Activated naive CD4-positive, alpha-beta T cell treated with anti-CD3 and anti-CD28 coated beads, Interleukin-2, amount 10 ng/mL, durations not matched to agents 7 days and 5 days (primary cell): ENCODE measurements at regions not wholly inside any gene's neighbourhood (a gene's known extent, or its start where the extent isn't known, plus 50 kb on each side); places are given as distances from the start of the nearest gene placed in this dataset.
"Not testable (repeated sequence)": the region's sequence is repeated elsewhere in the genome, so short reads cannot be mapped to it uniquely, and the experiment has no call there.

ENCODE experiments used
- CTCF ChIA-PET: fragments of 350-600 bp; sonication (Branson Sonifier 250); formaldehyde crosslinking; loops from one replicate; lab custom pipeline; 2021; ENCODE audit warnings: antibody characterized with exemption; lab: Charles Lee
- DNase-seq: peaks from one replicate; pipeline ENCODE4 v3.0.0-alpha.2; 2020
- H3K27ac Mint-ChIP-seq: one replicate; pipeline ENCODE4 v1.8.0; 2021; ENCODE audit warnings: mild to moderate bottlenecking, moderate library complexity, mixed read lengths
- H3K27me3 Mint-ChIP-seq: one replicate; pipeline ENCODE4 v1.8.0; 2021; ENCODE audit warnings: mild to moderate bottlenecking, mixed read lengths
- H3K36me3 Mint-ChIP-seq: one replicate; pipeline ENCODE4 v1.8.0; 2021; ENCODE audit warnings: mixed read lengths
- H3K4me1 Mint-ChIP-seq: one replicate; pipeline ENCODE4 v1.8.0; 2021; ENCODE audit warnings: mixed read lengths
- H3K4me3 Mint-ChIP-seq: one replicate; pipeline ENCODE4 v1.8.0; 2021; ENCODE audit warnings: mild to moderate bottlenecking, moderate library complexity, mixed read lengths
- H3K9me3 Mint-ChIP-seq: one replicate; pipeline ENCODE4 v1.8.0; 2021; ENCODE audit warnings: mixed read lengths

DNA sequence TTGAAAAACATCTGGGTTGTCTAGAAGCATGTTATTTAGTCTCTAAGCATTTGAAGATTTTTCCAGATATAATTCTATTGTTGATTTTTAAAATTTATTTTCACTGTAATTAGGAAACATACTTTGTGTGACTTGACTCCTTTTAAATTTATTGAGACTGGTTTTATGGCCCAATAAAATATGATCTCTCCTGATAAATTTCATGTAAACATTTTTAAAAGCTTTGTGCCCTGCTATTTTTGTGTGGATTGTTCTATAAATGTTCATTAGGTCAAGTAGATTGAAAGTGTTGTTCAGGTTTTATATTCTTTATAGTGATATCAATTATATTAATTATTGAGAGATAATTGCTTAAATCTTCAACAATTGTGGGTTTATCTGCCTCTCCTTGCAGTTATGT, 105.4 kb downstream of the RFX6 start:
- DNase-seq, result no peak
- H3K9me3 Mint-ChIP-seq, result no peaks in the 10 kb centered on the region
- no peaks in the 10 kb centered on the region for H3K36me3 Mint-ChIP-seq
- CTCF ChIA-PET, result no interaction called here
- H3K4me1 Mint-ChIP-seq, result no peaks in the 10 kb centered on the region
- H3K4me3 Mint-ChIP-seq, result no peak overlapping the region
- H3K27ac Mint-ChIP-seq, result no peak overlapping the region
- H3K27me3 Mint-ChIP-seq, result no peaks in the 10 kb centered on the region

DNA sequence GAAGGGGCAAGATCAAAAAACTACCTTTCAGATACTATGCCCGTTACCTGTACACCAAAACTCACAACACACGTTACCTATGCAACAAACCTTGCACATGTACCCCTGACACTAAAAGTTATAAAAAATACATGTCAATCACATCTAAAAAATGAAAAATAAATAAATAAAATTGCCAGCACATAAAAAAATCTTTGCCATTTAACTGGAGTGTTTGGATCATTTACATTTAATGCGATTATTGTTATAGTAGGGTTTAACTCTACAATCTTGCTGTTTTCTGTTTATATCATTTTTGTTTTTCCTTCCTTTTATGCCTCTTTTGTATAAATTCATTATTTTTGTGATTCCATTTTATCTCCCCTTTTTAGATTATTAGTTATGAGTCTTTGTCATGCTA, 106.3 kb downstream of the RFX6 start:
- no peak overlapping the region for H3K4me3 Mint-ChIP-seq
- no peaks in the 10 kb centered on the region for H3K4me1 Mint-ChIP-seq
- no peak for DNase-seq
- H3K9me3 Mint-ChIP-seq, result no peaks in the 10 kb centered on the region
- CTCF ChIA-PET, result no interaction called here
- H3K27ac Mint-ChIP-seq, result no peak overlapping the region
- H3K27me3 Mint-ChIP-seq, result no peaks in the 10 kb centered on the region
- H3K36me3 Mint-ChIP-seq, result no peaks in the 10 kb centered on the region

DNA sequence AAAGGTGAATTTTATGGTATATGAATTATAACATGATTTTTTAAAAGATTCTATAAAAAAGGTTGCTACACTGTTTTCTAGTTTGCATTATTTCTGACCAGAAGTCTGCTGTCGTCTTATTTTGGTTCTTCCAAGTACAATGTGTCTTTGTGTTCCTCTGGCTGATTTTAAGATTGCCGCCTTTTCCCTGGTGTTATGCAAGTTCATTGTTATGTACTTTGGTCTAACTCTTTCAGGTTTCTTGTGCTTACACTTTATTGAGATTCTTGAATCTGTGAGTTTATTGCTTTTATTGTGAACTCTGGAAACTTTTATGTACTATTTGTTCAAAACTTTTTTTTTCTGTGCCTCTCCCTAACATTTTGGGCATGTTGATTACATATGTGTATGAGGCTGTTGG, 109.8 kb downstream of the RFX6 start:
- no peak overlapping the region for H3K27ac Mint-ChIP-seq
- CTCF ChIA-PET, result no interaction called here
- no peak overlapping the region for H3K4me3 Mint-ChIP-seq

DNA sequence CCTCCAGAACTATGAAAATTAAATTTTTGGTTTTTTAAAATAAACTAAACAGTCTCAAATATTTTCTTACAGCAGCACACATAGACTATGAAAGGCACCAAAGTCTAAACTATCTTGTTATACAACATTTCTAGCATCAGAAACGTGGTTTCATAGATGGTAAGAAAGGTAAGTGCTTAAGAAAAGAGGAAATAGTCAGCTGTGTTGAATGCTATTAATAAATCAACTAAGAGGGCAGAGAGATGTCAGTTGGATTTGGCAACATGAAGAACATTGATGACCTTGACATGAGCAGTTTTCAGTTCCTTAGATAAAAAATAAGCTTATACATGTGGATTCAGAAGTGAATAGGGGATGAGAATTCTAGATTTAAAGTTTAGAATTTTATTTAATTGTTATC, 113.6 kb downstream of the RFX6 start:
- no peak for DNase-seq
- Mint-ChIP-seq H3K27me3 (no peaks in the 10 kb centered on the region), H3K4me1 (no peaks in the 10 kb centered on the region), H3K9me3 (no peaks in the 10 kb centered on the region), H3K4me3 (no peak overlapping the region), H3K27ac (no peak overlapping the region), H3K36me3 (no peaks in the 10 kb centered on the region)
- CTCF ChIA-PET, result no interaction called here

More for the DNA sequence above, 109.8 kb downstream of the RFX6 start:
- no peak for DNase-seq
- H3K9me3 Mint-ChIP-seq, result no peaks in the 10 kb centered on the region
- H3K4me1 Mint-ChIP-seq, result no peaks in the 10 kb centered on the region
- no peaks in the 10 kb centered on the region for H3K27me3 Mint-ChIP-seq
- no peaks in the 10 kb centered on the region for H3K36me3 Mint-ChIP-seq

DNA sequence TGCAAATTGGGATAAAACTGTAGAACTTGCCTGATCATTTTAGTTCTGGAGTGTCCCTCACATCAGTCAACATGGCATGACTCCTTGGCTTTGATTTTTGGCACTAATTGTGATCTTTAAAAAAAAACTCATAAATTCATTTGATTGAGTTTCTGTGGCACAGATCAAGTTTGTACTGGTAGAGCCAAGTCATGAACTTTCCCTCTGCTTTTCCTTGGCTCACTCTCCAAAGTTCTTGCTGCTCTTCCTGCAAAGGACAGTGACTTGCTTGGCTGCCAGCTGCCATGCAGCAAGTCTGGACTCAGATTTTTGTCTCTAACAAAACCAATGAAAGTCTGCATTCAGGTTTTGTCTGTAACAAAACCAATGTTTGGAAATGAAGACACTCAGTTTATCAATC, 115.5 kb downstream of the RFX6 start:
- Mint-ChIP-seq H3K9me3 (no peaks in the 10 kb centered on the region), H3K36me3 (no peaks in the 10 kb centered on the region), H3K4me1 (no peaks in the 10 kb centered on the region), H3K27me3 (no peaks in the 10 kb centered on the region), H3K4me3 (no peak overlapping the region), H3K27ac (no peak overlapping the region)
- no peak for DNase-seq
- CTCF ChIA-PET, result no interaction called here

DNA sequence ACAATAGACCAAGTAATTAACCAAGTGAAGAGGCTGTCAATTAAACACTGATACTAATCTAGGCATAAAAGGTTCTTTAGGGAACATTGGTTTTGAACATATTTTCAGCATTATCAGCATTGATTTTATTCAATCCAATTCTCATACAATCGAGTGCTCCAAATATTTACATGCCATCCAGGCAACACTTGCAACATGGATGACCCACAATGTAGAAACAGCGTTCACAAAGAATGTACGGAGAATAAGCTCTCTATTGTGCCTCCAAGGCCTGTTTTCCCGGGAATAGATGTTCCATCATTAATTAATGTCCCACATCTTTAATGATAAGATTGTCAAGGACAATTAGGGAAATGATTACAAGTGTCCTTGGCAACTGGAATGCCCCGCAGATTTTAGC, 117.4 kb downstream of the RFX6 start:
- H3K4me1 Mint-ChIP-seq, result no peaks in the 10 kb centered on the region
- no peaks in the 10 kb centered on the region for H3K27me3 Mint-ChIP-seq
- no peak overlapping the region for H3K4me3 Mint-ChIP-seq
- H3K9me3 Mint-ChIP-seq, result no peaks in the 10 kb centered on the region
- no peak for DNase-seq
- no peaks in the 10 kb centered on the region for H3K36me3 Mint-ChIP-seq
- CTCF ChIA-PET, result no interaction called here
- no peak overlapping the region for H3K27ac Mint-ChIP-seq

DNA sequence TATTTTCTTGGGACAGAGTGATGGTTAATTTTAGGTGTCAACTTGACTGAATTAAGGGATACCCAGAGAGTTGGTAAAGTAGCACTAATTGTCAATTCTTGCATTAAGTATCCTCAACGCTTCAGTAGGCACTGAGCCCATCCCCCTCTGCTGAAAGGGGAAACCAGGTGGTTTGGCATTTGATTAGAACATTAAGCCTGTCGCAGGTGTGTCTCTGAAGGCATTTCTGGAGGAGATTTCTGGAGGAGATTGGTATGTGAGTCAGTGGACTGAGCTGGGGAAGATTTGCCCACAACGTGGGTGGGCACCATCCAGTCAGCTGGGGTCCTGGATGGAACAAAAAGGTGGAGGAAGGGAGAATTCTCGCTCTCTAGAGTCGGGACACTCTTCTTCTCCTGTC, 119.8 kb downstream of the RFX6 start:
- Mint-ChIP-seq H3K27ac (no peak overlapping the region), H3K9me3 (no peaks in the 10 kb centered on the region), H3K27me3 (no peaks in the 10 kb centered on the region), H3K4me1 (no peaks in the 10 kb centered on the region), H3K36me3 (no peaks in the 10 kb centered on the region), H3K4me3 (no peak overlapping the region)
- no peak for DNase-seq
- CTCF ChIA-PET, result no interaction called here

DNA sequence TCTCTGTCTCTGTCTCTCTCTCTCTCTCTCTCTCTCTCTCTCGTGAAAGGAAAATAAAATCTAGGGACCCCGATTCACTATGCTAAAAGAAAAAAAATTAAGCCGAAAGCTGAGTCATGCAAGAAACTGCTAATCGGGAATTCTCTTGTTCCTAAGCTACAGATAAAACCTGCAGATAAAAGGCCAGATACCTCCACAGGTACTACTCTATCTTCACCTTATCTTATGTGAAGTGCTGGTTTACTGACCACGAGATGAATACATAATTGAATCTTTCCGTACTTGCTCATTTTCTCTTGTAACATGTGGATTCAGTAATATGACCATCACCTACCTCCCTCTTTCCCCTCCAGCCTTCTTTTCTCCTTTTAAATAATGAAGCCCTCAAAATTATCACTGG, 120.5 kb downstream of the RFX6 start:
- DNase-seq, result no peak
- Mint-ChIP-seq H3K36me3 (no peaks in the 10 kb centered on the region), H3K4me3 (no peak overlapping the region), H3K27ac (no peak overlapping the region), H3K9me3 (no peaks in the 10 kb centered on the region), H3K27me3 (no peaks in the 10 kb centered on the region), H3K4me1 (no peaks in the 10 kb centered on the region)
- CTCF ChIA-PET, result no interaction called here

DNA sequence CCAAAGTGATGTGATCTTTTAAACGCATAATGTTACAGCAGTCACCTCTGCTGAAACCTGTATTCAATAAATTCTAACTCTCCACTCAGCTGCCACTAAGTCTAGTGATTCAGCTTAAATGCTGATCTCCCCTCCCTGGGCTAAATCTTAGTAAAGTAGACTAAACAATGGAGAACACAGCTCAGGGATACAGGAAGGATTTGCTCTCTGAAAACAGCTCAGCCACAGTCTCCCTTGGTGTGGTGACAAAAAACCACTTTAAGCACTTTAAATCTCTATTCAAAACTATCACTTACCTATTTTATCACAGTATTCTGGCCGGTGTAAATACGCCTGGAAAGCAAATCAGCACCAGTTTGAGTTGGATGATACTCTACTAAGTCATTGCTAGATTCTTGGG, 130.6 kb downstream of the RFX6 start:
- H3K9me3 Mint-ChIP-seq, result no peaks in the 10 kb centered on the region

DNA sequence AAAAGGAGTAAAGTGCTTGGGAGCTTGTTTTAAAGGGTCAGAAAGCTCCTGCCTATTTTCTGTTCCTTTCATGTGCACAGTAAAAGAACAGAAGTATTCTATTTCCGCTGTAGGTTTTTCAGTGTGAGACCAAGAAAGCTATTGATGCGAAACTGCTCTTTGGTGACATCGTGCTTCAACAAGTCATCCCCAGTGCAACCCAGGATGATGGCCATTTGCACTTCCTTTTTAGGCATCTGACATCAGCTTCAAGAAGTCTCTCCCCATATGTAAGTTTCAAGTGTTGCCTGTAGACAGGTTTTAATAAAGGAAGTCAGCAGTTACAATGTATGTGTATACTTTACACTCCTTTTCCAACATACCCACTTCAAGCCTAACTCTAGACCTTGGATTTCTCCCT, 131.6 kb downstream of the RFX6 start:
- Mint-ChIP-seq H3K9me3 (no peaks in the 10 kb centered on the region), H3K4me3 (no peak overlapping the region), H3K27ac (no peak overlapping the region), H3K4me1 (no peaks in the 10 kb centered on the region), H3K36me3 (no peaks in the 10 kb centered on the region), H3K27me3 (no peaks in the 10 kb centered on the region)
- DNase-seq, result no peak
- CTCF ChIA-PET, result no interaction called here

More for the DNA sequence above, 130.6 kb downstream of the RFX6 start:
- Mint-ChIP-seq H3K4me1 (no peaks in the 10 kb centered on the region), H3K4me3 (no peak overlapping the region), H3K27me3 (no peaks in the 10 kb centered on the region), H3K27ac (no peak overlapping the region), H3K36me3 (no peaks in the 10 kb centered on the region)
- CTCF ChIA-PET, result no interaction called here
- DNase-seq, result no peak

DNA sequence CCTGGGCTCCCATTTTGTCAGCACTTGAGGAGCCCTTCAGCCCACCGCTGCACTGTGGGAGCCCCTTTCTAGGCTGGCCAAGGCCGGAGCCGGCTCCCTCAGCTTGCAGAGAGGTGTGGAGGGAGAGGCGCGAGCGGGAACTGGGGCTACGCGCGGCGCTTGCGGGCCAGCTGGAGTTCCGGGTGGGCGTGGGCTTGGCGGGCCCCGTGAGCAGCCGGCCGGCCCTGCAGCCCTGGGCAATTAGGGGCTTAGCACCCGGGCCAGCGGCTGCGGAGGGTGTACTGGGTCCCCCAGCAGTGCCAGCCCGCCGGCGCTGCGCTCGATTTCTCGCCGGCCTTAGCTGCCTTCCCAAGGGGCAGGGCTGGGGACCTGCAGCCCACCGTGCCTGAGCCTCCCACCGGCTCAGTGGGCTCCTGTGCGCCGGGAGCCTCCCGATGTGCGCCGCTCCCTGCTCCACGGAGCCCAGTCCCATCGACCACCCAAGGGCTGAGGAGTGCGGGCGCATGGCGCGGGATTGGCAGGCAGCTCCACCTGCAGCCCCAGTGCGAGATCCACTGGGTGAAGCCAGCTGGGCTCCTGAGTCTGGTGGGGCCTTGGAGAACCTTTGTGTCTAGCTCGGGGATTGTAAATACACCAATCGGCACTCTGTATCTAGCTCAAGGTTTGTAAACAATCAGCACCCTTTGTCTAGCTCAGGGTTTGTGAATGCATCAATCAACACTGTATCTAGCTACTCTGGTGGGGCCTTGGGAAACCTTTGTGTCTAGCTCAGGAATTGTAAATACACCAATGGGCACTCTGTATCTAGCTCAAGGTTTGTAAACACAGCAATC, 137.8 kb downstream of the RFX6 start:
- DNase-seq, H3K4me3 Mint-ChIP-seq, H3K27me3 Mint-ChIP-seq, CTCF ChIA-PET, H3K4me1 Mint-ChIP-seq, H3K36me3 Mint-ChIP-seq, H3K27ac Mint-ChIP-seq: not testable (repeated sequence)
- H3K9me3 Mint-ChIP-seq, result peaks cover 13% of the 10 kb centered on the region

DNA sequence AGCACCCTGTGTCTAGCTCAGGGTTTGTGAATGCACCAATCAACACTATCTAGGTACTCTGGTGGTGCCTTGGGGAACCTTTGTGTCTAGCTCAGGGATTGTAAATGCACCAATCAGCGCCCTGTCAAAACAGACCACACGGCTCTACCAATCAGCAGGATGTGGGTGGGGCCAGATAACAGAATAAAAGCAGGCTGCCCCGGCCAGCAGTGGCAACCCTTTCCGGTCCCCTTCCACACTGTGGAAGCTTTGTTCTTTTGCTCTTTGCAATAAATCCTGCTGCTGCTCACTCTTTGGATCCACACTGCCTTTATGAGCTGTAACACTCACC, 138.4 kb downstream of the RFX6 start:
- peaks cover 13% of the 10 kb centered on the region for H3K9me3 Mint-ChIP-seq
- CTCF ChIA-PET, DNase-seq: not testable (repeated sequence)

DNA sequence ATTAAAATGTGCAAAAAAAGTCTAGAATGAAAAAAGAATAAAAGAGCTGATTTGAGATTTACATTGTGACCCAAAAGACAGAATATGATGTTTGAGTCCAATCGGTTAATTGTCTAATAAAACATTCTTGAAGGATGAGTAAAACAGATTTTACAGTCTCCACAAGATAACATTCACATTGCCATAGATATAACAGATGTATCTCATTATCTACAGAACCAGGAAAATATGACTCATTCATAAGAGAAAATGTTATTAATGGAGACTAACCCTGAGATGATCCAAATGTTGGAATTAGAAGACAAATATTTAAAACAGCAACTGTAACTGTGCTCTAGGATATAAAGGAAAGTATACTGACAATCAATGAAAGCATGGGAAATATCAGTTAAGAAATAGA, 141.7 kb downstream of the RFX6 start:
- CTCF ChIA-PET, result no interaction called here
- no peaks in the 10 kb centered on the region for H3K27me3 Mint-ChIP-seq
- no peak overlapping the region for H3K27ac Mint-ChIP-seq

More for the DNA sequence above, 138.4 kb downstream of the RFX6 start:
- not testable (repeated sequence) for H3K4me1 Mint-ChIP-seq, H3K36me3 Mint-ChIP-seq, H3K27me3 Mint-ChIP-seq, H3K27ac Mint-ChIP-seq, H3K4me3 Mint-ChIP-seq

DNA sequence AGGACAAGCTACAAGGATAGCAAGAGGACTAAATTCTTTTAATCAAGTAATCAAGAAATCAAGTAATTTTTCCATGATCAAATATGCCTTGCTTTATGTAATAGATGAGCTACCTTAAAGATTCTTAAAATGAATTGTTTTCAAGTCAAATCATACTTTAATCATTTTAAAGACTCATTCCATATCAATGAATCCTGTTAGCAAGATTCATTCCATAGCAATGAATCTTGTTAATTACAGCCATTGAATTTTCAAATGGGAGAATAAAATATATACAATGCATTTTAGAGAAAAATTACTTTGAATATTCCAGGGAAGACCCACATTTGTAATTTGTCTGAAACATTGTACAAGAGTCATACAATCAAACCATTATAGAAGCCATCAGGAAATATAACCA, 145.7 kb downstream of the RFX6 start:
- Mint-ChIP-seq H3K27me3 (no peaks in the 10 kb centered on the region), H3K4me1 (no peaks in the 10 kb centered on the region), H3K27ac (no peak overlapping the region), H3K4me3 (no peak overlapping the region), H3K9me3 (peaks cover under 1% of the 10 kb centered on the region), H3K36me3 (no peaks in the 10 kb centered on the region)
- no peak for DNase-seq
- CTCF ChIA-PET, result no interaction called here

More for the DNA sequence above, 141.7 kb downstream of the RFX6 start:
- H3K36me3 Mint-ChIP-seq, result no peaks in the 10 kb centered on the region
- no peak for DNase-seq
- H3K4me3 Mint-ChIP-seq, result no peak overlapping the region
- H3K9me3 Mint-ChIP-seq, result peaks cover 13% of the 10 kb centered on the region
- H3K4me1 Mint-ChIP-seq, result no peaks in the 10 kb centered on the region

DNA sequence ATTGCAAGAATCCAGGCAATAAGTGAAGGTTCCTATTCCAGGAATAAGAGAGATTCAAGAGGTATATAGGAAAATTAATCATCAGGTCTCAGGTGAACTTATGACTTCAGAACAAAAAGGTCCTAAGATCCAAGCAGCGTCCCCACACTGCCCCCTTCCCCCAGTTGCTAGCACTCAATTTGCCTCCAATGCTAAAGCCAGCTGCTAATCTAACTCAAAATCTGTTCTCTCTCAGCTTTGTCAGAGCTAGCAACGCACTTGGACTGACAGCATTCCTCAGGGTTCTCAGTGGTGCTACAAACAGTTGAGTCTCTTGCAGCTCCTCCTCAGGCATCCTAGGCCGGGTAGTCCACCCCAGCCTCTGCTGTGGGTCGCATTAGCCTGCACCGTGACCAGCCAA, 148.3 kb downstream of the RFX6 start:
- DNase-seq, result no peak
- CTCF ChIA-PET, result no interaction called here
- no peak overlapping the region for H3K4me3 Mint-ChIP-seq
- no peak overlapping the region for H3K27ac Mint-ChIP-seq
- no peaks in the 10 kb centered on the region for H3K36me3 Mint-ChIP-seq
- H3K9me3 Mint-ChIP-seq, result no peaks in the 10 kb centered on the region
- H3K4me1 Mint-ChIP-seq, result no peaks in the 10 kb centered on the region
- no peaks in the 10 kb centered on the region for H3K27me3 Mint-ChIP-seq

DNA sequence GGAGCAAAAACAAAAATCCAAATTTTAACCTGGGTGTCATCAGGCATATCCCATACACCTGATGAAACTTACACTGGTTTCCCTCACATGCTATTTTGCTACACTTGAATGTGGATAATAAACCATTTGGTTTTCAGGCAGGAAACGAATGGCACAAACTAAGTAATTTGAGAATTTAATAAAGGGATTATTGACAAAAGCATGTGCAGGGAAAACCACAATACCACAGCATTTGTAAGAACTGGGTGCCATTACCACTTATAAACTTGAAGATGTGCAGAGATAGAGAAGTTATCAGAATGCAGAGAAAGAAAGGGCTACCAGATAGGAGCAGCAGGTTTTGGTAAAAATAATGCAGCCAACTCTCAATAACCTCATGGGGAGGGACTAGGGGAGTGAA, 151.2 kb downstream of the RFX6 start:
- no peak overlapping the region for H3K4me3 Mint-ChIP-seq
- H3K4me1 Mint-ChIP-seq, result no peaks in the 10 kb centered on the region
- no peak overlapping the region for H3K27ac Mint-ChIP-seq
- CTCF ChIA-PET, result no interaction called here
- H3K9me3 Mint-ChIP-seq, result no peaks in the 10 kb centered on the region
- H3K36me3 Mint-ChIP-seq, result no peaks in the 10 kb centered on the region
- no peak for DNase-seq
- H3K27me3 Mint-ChIP-seq, result no peaks in the 10 kb centered on the region
